Activated T-cell treated with anti-CD3 and anti-CD28 coated beads, Interleukin-2, amount 50 U/mL, for 1 hour (primary cell): ENCODE measurements at regions not wholly inside any gene's neighbourhood (a gene's known extent, or its start where the extent isn't known, plus 50 kb on each side); places are given as distances from the start of the nearest gene placed in this dataset.

Source experiments
- DNase-seq: peaks from one replicate; pipeline ENCODE4 v3.0.0-alpha.2; 2020

DNA sequence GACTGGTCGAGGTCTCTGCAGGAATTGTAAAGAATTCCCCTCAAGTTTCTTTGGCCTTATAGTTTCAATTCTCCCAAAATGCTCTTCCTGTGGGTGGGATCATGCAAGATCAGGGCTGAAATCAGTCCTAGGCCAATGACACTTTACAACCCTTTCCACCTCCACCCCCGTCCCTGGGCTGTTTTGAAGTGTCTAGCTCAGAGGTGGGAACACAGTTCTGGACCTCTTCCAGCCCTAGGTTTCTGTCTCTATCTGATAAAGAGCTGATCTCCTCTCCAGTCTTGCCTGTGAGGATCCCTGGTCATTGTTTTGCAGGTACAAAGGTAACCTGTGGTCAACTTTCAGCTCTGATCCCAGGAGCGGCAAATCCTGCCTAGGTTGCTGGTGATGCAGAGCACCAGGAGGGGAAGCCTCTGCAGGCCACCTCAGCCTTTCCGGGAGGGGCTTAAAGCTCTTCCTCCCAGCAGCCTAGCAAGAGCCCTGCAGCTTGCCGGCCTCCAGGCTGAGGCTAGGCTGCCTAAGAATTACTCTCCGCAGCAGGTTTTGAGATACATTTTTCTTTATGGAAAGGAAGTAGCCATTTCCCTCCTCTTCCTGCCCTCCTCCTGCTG lies 69.8 kb upstream of the WIPF1 start:
- DNase-seq = no peak

DNA sequence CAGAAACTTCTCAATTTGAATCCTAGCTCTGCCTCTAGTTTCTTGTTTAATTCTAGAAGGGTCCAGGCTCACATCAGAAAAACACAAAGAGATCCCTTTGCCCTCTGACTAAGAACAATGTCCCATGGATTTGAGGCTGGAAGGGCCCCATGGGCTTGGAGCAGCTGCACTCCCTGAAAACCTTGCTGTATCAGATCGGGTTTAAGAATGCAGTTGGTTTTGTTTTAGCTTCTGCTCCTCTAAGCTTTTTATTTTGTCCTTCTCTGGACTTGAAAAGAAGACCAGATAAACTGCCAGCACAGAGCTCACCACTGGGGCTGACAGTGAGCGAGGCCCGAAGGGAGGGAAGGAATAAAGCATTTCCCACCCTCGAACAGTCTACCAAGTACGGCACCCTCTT lies 69.2 kb upstream of the WIPF1 start:
- DNase-seq = no peak

DNA sequence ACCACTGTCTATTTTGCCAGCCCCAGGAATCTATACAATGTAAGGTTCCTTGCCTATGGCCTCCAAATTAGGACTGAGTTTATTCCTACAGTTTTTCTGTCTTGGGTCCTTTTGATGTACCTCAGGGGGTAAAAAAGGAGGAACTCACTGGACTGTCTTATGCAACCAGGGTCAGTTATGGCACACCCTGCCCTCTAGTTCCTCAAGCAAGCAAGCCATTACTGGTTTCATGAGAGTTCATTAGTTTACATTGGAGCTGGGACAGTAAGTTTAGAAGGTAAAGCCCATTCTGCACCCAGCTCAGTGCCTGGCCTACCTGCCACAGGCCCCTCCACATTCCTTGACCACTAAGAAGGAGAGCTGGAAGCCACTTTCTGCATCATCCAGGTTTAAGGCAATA lies 68.7 kb upstream of the WIPF1 start:
- no peak for DNase-seq

DNA sequence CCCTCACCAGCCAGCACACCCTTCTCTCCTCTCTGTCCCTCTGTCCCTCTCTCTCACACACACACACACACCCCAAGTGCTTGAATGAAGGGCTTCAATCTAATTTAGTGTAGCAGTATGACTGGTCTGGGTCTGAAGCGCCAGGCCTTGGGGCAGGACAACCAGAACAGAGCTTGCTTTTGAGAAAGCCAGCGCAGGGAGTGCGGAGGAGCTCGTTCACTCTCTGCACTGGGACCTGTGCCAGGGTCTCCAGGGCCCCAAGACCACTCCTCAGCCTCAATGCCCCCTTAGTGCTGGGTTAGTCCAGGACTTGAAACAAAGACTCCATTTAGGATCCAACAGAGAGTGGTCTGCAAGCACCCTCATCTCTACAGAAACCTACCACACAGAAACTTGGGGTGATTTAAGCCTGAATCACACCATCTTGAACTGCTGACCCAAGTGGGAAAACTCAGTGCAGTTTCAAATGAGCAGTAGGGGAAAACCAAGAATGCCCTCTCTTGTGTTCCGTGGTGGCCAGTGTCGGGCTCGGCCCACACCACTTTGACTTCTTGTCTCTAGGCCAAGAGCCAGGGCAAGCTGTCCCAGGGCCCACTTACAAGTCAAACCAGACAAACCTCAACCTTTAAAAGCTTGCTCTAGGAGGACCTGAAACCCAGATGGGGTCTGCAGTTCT lies 66.6 kb upstream of the WIPF1 start:
- DNase-seq = no peak

DNA sequence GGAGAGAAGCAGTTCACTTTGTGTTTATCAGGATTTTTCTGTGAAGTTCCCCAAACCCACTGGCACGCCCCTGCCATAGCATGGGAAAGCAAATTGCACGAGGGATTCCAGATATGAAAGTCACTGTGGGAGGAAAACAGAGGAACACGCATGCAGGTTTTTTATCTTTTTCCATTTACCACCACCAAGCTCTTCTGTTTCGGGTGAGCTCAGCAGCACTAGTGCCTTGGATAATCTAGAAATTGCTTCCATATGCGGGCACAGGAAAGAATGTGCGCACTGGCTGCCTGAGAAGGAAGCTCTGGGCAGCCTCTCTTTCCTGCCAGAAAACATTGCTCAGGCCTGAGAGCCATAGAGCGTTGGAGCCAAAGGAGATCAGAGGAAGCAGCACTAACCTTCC lies 65.9 kb upstream of the WIPF1 start:
- no peak for DNase-seq

DNA sequence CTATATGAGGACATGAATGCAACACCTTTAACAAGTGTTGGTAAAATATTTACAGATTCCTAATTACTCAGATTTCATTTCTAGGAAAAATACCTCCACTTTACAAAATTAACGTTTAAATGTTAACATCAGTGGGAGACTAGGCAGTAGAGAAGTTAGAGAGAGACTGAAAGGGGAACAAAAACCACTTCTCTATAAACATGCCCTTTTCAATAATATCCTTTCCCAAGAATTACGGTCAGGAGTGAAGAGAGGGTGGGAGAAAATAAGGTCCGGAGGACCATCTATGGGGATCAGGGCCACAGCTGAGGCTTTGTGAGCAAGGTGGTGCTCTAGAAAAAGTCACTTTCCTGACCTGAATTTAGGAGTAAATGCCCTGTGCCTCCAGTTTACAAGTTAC lies 65.3 kb upstream of the WIPF1 start:
- DNase-seq = no peak

DNA sequence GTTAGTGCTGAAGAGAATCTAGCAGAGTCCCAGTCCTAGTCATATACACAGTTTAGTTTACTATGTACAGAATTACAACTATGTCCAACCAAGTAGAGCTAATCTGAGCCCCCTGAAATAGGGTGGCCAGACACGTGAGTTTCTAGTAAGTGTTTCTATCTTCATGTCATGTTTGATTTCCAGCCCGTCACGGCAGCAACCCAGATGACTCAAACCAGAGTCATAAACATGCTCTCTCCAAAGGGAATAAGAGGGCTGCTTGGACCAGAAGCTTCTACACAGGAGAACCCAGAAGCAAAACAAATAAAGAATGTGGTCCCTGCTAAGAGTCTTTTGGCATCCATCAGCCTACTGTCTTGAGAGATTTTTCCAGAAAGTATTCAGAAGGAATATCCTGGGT lies 64.9 kb upstream of the WIPF1 start:
- DNase-seq = no peak

DNA sequence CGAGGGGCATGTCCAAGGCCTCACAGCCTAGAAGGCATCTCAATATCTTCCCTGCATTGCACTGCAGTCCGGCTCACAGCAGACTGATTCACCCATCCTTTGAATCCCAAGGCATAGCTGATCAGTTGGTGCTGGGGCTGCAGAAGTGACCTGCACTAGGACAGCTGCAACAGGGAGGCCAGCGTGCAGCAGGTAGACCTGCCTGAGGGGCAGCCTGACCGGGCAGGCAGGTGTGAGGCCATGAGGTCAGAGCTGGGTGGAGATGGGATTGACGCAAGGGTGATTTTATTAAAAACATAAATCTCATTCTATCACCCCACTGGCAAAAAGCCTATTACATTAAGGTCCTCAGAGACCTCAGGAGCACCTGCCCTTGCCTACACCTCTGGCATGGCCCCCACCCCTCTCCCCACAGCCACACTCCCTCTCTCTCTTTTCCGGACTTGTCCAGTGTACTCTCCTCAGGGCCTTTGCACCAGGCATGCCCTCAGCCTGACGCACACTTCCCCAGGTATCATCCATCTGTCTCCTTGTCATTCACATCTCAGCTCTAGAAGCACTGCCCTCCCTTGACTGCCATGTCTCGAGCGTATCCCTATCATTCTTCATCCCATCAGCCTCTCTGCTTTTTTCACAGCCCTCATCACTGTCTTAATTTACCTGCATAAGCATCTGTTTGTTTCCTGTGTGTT lies 63.5 kb upstream of the WIPF1 start:
- DNase-seq = no peak

DNA sequence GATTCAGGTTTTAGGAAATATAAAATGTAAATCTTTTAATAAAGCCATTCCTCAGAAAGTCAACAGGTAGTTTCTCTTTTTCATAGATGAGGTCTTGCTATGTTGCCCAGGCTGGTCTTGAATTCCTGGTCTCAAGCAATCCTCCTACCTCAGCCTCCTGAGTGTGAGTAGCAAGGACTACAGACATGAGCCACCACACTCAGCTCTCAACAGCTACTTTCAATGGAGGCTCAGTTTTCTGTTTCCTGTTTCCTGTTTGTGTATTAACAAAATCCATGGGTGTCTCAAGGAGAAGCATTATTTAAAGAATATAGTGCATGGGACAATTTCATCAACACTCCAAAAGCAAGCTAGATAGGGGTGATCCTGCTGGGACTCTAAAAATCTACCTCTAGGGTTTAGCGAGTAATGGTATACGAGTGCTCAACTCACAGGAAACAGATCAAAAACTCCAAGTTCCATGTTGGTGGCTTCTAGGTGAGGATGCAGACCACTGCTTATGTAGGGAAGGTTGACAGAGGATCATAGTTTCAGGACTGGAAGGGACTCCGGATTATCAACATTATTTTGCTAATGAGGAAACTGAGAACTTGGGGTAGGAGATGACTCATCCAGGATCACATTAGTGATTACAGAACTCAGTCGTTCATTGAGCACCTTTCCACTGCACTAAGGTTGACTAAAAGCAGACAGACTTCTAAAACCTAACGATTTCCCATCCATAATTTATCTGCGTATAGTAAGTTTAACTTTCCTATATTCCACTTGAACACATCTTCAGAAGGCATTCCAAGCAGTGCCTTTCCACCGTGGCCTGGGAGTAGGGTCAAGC lies 61.7 kb upstream of the WIPF1 start:
- DNase-seq = no peak

DNA sequence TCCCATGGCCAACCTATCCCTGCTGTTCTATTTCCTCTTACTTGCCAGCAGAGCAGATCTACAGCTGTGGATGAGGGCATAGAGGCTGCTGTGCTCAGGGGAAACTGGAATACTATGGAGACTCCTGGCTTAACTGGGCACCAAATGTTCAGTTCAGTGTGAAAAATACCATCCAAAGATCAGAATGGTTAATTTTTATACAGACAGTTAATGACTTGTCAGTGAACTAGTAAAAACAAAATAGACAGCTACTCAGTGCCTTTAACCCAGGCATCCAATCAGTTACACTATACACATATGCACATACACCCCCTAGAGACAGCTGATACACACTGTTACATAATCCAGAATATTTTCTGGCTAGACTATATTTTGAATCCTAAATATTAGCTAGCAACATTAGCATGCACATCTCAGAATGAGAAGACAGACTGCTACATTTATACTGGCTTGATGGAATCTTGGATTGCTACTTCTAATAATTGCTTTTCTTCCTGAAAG lies 59.1 kb upstream of the WIPF1 start:
- no peak for DNase-seq

DNA sequence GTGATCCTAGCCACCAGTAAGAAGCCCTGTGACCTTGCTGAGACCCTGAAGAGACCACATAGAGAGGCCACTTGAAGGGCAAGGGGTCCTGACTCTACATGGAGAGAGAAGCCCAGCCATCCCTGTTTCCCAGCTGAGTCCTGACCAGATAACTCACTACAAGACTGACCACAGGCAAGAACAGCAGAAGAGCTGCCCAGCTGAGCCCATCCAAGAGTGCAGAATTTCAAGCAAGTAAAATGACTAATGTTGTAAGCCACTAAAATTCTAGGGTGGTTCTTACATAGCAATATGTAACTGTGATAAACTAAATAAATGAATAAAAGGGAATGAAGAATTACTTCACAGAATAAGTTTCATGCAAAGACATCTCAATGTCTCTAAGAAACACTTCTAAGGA lies 58.4 kb upstream of the WIPF1 start:
- no peak for DNase-seq

DNA sequence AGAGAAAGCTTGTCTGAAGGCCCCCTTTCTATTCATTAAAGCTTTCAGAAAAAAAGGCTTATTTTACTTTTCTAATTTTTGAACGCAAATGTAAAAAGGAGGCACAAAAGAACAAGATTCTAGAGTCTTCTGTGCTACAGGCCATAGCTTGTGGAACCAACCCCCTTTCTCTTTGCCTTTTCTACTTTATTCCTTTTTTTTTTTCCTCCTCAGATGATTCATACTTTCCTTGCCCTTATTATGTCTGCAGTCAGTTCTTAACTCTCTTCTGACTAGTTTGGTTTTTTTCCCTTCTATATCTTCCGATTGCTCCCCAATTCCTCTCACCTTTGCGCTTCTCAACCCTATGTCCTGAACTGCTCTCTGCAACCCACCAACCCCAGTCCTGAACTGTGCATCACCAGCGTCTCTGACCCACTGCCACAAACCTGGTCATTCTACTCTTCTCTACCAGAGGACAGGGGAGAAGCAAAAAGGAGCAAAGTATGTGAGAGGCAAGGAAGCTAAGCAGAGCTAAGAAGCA lies 56.9 kb upstream of the WIPF1 start:
- no peak for DNase-seq

DNA sequence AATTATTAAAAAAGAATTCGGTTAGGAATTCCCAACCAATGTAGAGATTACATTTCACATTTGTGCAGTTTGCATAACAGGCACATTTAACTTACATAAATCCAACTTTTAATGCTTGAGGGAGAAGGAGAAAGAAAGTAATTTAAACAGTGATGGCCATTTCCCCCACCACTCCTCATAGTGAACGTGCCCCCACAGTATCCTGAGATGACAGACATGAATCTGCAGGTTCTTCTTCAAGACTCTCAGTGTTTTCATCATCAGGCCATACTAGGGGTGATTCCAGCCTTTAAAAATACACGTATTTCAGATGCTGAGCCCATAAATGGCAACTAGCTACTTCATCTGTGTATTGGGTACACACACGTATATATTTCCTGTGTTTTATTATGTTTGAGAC lies 51.3 kb upstream of the WIPF1 start:
- no peak for DNase-seq
